ENCODE measurements at regions not wholly inside any gene's neighbourhood (a gene's known extent, or its start where the extent isn't known, plus 50 kb on each side); places are given as distances from the start of the nearest gene placed in this dataset.

- TF ChIP-seq CTCF (IDR thresholded peaks at IDR 0.05) (no peak), POLR2A (IDR thresholded peaks at IDR 0.05) (no peak)
These were observed 114.5 kb downstream of the IRS2 start for GRCh38 chr13:109671919-109672318.
